Astrocyte (in vitro differentiated cells and primary cell): ENCODE measurements at regions not wholly inside any gene's neighbourhood (a gene's known extent, or its start where the extent isn't known, plus 50 kb on each side); places are given as distances from the start of the nearest gene placed in this dataset.

ENCODE experiments used
- EZH2 ChIP-seq: IDR thresholded peaks from 2 replicates; pipeline ENCODE4 v1.6.1; 2012; ENCODE audit warnings: mild to moderate bottlenecking, low read length, inconsistent platforms; ENCODE audit not compliant: insufficient read depth
- TF ChIP-seq, protein P1 (sequence below): IDR thresholded peaks from 2 replicates; pipeline ENCODE4 v1.5.1; 2011; ENCODE audit warnings: low read depth, mild to moderate bottlenecking, inconsistent platforms, low read length, moderate library complexity; ENCODE audit not compliant: insufficient read depth

DNA sequence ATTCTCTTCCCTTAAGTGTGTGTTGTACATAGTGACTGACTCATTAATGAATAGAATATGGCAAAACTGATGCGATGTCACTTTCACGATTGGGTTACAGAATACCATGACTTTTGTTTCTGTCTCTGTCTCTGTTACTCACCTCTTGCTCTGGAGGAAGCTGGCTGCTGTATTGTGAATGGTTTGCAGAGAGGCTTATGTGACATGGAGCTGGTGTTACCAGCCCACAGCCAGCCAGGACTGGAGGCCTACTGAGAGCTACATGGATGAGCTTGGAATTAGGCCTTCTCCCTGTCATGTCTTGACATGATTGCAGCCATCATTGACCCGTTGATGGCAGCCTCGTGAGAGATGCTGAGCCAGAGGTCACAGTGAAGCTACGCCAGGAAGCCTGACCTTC, 161.9 kb downstream of the TAF11L14 start:
- TF ChIP-seq, protein P1, sequence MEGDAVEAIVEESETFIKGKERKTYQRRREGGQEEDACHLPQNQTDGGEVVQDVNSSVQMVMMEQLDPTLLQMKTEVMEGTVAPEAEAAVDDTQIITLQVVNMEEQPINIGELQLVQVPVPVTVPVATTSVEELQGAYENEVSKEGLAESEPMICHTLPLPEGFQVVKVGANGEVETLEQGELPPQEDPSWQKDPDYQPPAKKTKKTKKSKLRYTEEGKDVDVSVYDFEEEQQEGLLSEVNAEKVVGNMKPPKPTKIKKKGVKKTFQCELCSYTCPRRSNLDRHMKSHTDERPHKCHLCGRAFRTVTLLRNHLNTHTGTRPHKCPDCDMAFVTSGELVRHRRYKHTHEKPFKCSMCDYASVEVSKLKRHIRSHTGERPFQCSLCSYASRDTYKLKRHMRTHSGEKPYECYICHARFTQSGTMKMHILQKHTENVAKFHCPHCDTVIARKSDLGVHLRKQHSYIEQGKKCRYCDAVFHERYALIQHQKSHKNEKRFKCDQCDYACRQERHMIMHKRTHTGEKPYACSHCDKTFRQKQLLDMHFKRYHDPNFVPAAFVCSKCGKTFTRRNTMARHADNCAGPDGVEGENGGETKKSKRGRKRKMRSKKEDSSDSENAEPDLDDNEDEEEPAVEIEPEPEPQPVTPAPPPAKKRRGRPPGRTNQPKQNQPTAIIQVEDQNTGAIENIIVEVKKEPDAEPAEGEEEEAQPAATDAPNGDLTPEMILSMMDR = no peak
- no peak for TF ChIP-seq EZH2
